H1 (cell line): ENCODE measurements at regions not wholly inside any gene's neighbourhood (a gene's known extent, or its start where the extent isn't known, plus 50 kb on each side); places are given as distances from the start of the nearest gene placed in this dataset.

Source experiments
- CEBPB ChIP-seq: IDR thresholded peaks from 2 replicates; pipeline ENCODE4 v1.6.1; 2012; ENCODE audit warnings: low read depth, low read length
- CREB1 ChIP-seq: IDR thresholded peaks from 2 replicates; pipeline ENCODE4 v1.6.1; 2012; ENCODE audit warnings: inconsistent platforms
- CTCF ChIP-seq, 3 experiments: IDR thresholded peaks; 1 replicate in 2 of 3; 2 replicates in 1 of 3; pipeline versions ENCODE4 v1.5.1 to v1.6.1; 2011; ENCODE audit warnings: low read length in 3 of 3, mild to moderate bottlenecking in 3 of 3, inconsistent platforms in 2 of 3, low read depth in 1 of 3, moderate library complexity in 1 of 3; ENCODE audit not compliant: insufficient read depth in 1 of 3; ENCODE audit errors: control extremely low read depth in 1 of 3
- EZH2 ChIP-seq: fragments of 200-600 bp; sonication (generic); IDR thresholded peaks from 2 replicates; pipeline ENCODE4 v1.7.1; 2012; ENCODE audit warnings: low read depth, mild to moderate bottlenecking, moderate library complexity, low read length, inconsistent platforms; ENCODE audit not compliant: severe bottlenecking
- KDM1A ChIP-seq: fragments of 200-600, 300-600 bp; sonication (generic); IDR thresholded peaks from 2 replicates; pipeline ENCODE4 v1.7.1; 2016; ENCODE audit warnings: mild to moderate bottlenecking, low read length, borderline replicate concordance
- MAFK ChIP-seq: IDR thresholded peaks from 2 replicates; pipeline ENCODE4 v1.6.1; 2012; ENCODE audit warnings: low read depth, mild to moderate bottlenecking, improper control_type of control experiment, low read length
- MAX ChIP-seq: IDR thresholded peaks from 2 replicates; pipeline ENCODE4 v1.6.1; 2012; ENCODE audit warnings: inconsistent platforms
- NRF1 ChIP-seq: IDR thresholded peaks from 2 replicates; pipeline ENCODE4 v1.6.1; 2011; ENCODE audit warnings: mild to moderate bottlenecking, low read depth, low read length, improper control_type of control experiment
- PHF8 ChIP-seq: fragments of 200-600 bp; sonication (generic); conservative IDR thresholded peaks from 2 replicates; pipeline ENCODE4 v1.7.1; 2012; ENCODE audit warnings: low read depth, mild to moderate bottlenecking, inconsistent platforms, low read length, moderate library complexity
- POLR2AphosphoS5 ChIP-seq: IDR thresholded peaks from 2 replicates; pipeline ENCODE4 v1.6.1; 2011; ENCODE audit warnings: low read depth, low read length
- RBBP5 ChIP-seq: IDR thresholded peaks from 2 replicates; pipeline ENCODE4 v1.7.1; 2012; ENCODE audit warnings: low read depth, mild to moderate bottlenecking, inconsistent platforms, low read length, moderate library complexity, borderline replicate concordance
- SP2 ChIP-seq: IDR thresholded peaks from 2 replicates; pipeline ENCODE4 v1.6.1; 2012; ENCODE audit warnings: mild to moderate bottlenecking, low read length, inconsistent platforms
- TAF1 ChIP-seq: IDR thresholded peaks from 2 replicates; pipeline ENCODE4 v1.6.1; 2011; ENCODE audit warnings: mild to moderate bottlenecking, low read depth, low read length

- TF ChIP-seq CTCF (IDR thresholded peaks at IDR 0.05; ENCODE audit: control extremely low read depth in 1 of 3, insufficient read depth in 1 of 3, low read depth in 1 of 3, low read length in 3 of 3) (no peak), MAX (no peak), CEBPB (no peak), MAFK (no peak), SP2 (no peak), CREB1 (no peak), POLR2AphosphoS5 (no peak), RBBP5 (no peak), TAF1 (no peak), NRF1 (no peak), EZH2 (no peak), PHF8 (no peak), KDM1A (no peak)
Observed at GRCh38 chr6:14472255-14472985, 354.8 kb downstream of the CD83 start.
